ENCODE measurements at regions not wholly inside any gene's neighbourhood (a gene's known extent, or its start where the extent isn't known, plus 50 kb on each side); places are given as distances from the start of the nearest gene placed in this dataset.

DNA sequence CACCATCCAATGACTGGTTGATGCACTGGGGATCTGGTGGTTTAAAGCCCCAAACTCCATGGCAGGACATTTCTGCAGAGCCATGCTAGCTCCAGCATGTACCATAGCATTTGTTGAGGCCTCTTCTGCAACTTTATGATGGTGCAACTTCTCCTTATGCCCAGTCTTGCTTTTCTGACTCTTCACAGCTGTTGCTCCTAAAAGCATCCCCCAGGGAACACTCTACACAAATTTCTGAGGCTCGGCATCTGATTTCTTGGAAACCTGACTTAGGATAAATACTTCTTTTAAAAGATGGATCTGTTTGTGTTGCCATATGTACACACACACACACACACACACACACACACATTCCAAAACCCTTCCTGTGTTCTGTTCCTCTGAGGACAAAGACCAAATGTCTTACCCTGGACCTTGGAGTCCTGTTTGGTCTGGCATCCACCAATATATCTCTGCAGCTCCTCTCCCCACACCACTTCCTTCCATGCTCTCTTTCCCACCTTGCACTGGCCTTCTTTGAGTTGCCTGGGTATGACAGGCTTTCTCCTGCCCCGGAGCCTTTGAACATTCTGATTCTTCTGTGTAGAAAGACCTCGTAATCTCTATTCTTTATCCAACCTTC lies 388.5 kb upstream of the ZNF507 start:
- no peak overlapping the region for H2AFZ ChIP-seq (ENCODE audit: control insufficient read depth, low read length)
- H3K4me1 ChIP-seq (ENCODE audit: control insufficient read depth, extremely low read depth, insufficient read depth, low read length), result no peaks in the 10 kb centered on the region
- no peaks in the 10 kb centered on the region for H3K27me3 ChIP-seq (ENCODE audit: control insufficient read depth, extremely low read depth, insufficient read depth, low read length)
- FAIRE-seq, result no peak
- no peak overlapping the region for H3K27ac ChIP-seq (ENCODE audit: control insufficient read depth, insufficient read depth, low read length)
- no peak for DNase-seq (ENCODE audit: low read depth, low spot score)
- no peak overlapping the region for H3K9ac ChIP-seq (ENCODE audit: control insufficient read depth, extremely low read depth, insufficient read depth, low read length)
- dilution Hi-C loops (cut with MboI; ENCODE audit: extremely low pct_ligation_motif_present, low sequenced_read_pairs), result no loop called here
- no peaks in the 10 kb centered on the region for H3K79me2 ChIP-seq (ENCODE audit: control insufficient read depth, insufficient read depth, low read length)
- H4K20me1 ChIP-seq (ENCODE audit: control insufficient read depth, extremely low read depth, insufficient read depth, low read length), result no peaks in the 10 kb centered on the region
- no peaks in the 10 kb centered on the region for H3K36me3 ChIP-seq (ENCODE audit: control insufficient read depth in 2 of 2, extremely low read depth in 1 of 2, insufficient read depth in 2 of 2, low read length in 2 of 2)
- H3K4me2 ChIP-seq (ENCODE audit: control insufficient read depth, extremely low read depth, insufficient read depth, low read depth, low read length), result no peak overlapping the region
- H3K9me1 ChIP-seq (ENCODE audit: control insufficient read depth, extremely low read depth, insufficient read depth, low read length), result no peaks in the 10 kb centered on the region
- no peak overlapping the region for H3K4me3 ChIP-seq (ENCODE audit: control insufficient read depth in 2 of 3, extremely low read depth in 1 of 3, insufficient read depth in 2 of 3, low read depth in 1 of 3, low read length in 3 of 3)
- no peak for TF ChIP-seq EZH2 (IDR thresholded peaks at IDR 0.05; ENCODE audit: low read length)
- TF ChIP-seq, protein P1, sequence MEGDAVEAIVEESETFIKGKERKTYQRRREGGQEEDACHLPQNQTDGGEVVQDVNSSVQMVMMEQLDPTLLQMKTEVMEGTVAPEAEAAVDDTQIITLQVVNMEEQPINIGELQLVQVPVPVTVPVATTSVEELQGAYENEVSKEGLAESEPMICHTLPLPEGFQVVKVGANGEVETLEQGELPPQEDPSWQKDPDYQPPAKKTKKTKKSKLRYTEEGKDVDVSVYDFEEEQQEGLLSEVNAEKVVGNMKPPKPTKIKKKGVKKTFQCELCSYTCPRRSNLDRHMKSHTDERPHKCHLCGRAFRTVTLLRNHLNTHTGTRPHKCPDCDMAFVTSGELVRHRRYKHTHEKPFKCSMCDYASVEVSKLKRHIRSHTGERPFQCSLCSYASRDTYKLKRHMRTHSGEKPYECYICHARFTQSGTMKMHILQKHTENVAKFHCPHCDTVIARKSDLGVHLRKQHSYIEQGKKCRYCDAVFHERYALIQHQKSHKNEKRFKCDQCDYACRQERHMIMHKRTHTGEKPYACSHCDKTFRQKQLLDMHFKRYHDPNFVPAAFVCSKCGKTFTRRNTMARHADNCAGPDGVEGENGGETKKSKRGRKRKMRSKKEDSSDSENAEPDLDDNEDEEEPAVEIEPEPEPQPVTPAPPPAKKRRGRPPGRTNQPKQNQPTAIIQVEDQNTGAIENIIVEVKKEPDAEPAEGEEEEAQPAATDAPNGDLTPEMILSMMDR (optimal IDR thresholded peaks at IDR 0.05 in 1 of 3, IDR thresholded peaks at IDR 0.05 in 1 of 3, conservative IDR thresholded peaks at IDR 0.05 in 1 of 3; ENCODE audit: extremely low read depth in 1 of 3, insufficient read depth in 2 of 3, low read length in 3 of 3), result no peak
- peaks cover 6% of the 10 kb centered on the region for H3K9me3 ChIP-seq (ENCODE audit: control insufficient read depth, low read depth, low read length)

DNA sequence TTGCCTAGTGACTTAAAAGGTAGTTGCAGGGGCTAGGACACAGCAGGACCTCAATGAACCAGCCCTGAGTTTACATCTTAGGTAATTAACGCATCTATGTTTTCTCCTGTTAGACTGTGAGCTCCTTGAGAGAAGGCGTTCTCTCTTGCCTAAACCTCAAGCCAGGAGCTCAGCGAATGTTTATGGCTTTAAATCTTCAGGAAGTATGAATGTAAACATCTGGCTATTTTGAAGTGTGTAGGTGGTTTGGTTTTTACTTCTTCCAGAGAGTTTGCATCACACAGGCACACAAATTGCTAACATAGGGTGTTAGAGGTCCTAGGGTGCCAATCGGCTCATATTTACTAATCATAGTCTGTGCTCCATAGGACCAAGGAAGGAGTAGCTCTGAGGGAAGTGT lies 387.7 kb upstream of the ZNF507 start:
- Histone ChIP-seq H3K9ac (ENCODE audit: control insufficient read depth, extremely low read depth, insufficient read depth, low read length) (no peak overlapping the region), H3K27me3 (ENCODE audit: control insufficient read depth, extremely low read depth, insufficient read depth, low read length) (no peaks in the 10 kb centered on the region), H3K4me3 (ENCODE audit: control insufficient read depth in 2 of 3, extremely low read depth in 1 of 3, insufficient read depth in 2 of 3, low read depth in 1 of 3, low read length in 3 of 3) (no peak overlapping the region), H3K4me1 (ENCODE audit: control insufficient read depth, extremely low read depth, insufficient read depth, low read length) (no peaks in the 10 kb centered on the region), H2AFZ (ENCODE audit: control insufficient read depth, low read length) (no peak overlapping the region), H4K20me1 (ENCODE audit: control insufficient read depth, extremely low read depth, insufficient read depth, low read length) (no peaks in the 10 kb centered on the region), H3K4me2 (ENCODE audit: control insufficient read depth, extremely low read depth, insufficient read depth, low read depth, low read length) (no peak overlapping the region), H3K27ac (ENCODE audit: control insufficient read depth, insufficient read depth, low read length) (no peak overlapping the region), H3K79me2 (ENCODE audit: control insufficient read depth, insufficient read depth, low read length) (no peaks in the 10 kb centered on the region), H3K36me3 (ENCODE audit: control insufficient read depth in 2 of 2, extremely low read depth in 1 of 2, insufficient read depth in 2 of 2, low read length in 2 of 2) (no peaks in the 10 kb centered on the region), H3K9me3 (ENCODE audit: control insufficient read depth, low read depth, low read length) (peaks cover 6% of the 10 kb centered on the region), H3K9me1 (ENCODE audit: control insufficient read depth, extremely low read depth, insufficient read depth, low read length) (no peaks in the 10 kb centered on the region)
- DNase-seq (ENCODE audit: low read depth, low spot score), result no peak
- TF ChIP-seq EZH2 (IDR thresholded peaks at IDR 0.05; ENCODE audit: low read length), result no peak
- TF ChIP-seq, protein P1 (optimal IDR thresholded peaks at IDR 0.05 in 1 of 3, IDR thresholded peaks at IDR 0.05 in 1 of 3, conservative IDR thresholded peaks at IDR 0.05 in 1 of 3; ENCODE audit: extremely low read depth in 1 of 3, insufficient read depth in 2 of 3, low read length in 3 of 3), result no peak
- no peak for FAIRE-seq
- dilution Hi-C loops (cut with MboI; ENCODE audit: extremely low pct_ligation_motif_present, low sequenced_read_pairs), result no loop called here

Data from keratinocyte (primary cell).